HEK293 (cell line): ENCODE measurements at regions not wholly inside any gene's neighbourhood (a gene's known extent, or its start where the extent isn't known, plus 50 kb on each side); places are given as distances from the start of the nearest gene placed in this dataset.
A peak's percentile ranks its signal among the peaks of the same experiment; 100 is the strongest.

ENCODE experiments used
- CTCF ChIA-PET: fragments of 350-600 bp; formaldehyde crosslinking; extraction: SDS; loops from one replicate; lab custom pipeline; 2021; ENCODE audit warnings: antibody characterized with exemption; lab: Yijun Ruan, JAX
- POLR2A ChIA-PET: fragments of 300-600 bp; formaldehyde crosslinking; extraction: SDS; loops from one replicate; lab custom pipeline; 2020; ENCODE audit warnings: antibody characterized with exemption, inconsistent platforms; lab: Yijun Ruan, JAX
- H3K27ac ChIP-seq: fragments of 200-500 bp; sonication (Bioruptor generic); 2 replicates; pipeline ENCODE4 v1.5.1; 2014; ENCODE audit warnings: low read depth, low read length, control low read depth, inconsistent platforms; ENCODE audit errors: extremely low read depth
- H3K36me3 ChIP-seq, 2 experiments: fragments of 200-500 bp in 1 of 2; sonication (Bioruptor generic) in 1 of 2; 1 replicate in 1 of 2; 2 replicates in 1 of 2; pipeline ENCODE4 v1.5.1; 2014 to 2017; ENCODE audit warnings: inconsistent platforms in 2 of 2, low read length in 2 of 2; ENCODE audit not compliant: control insufficient read depth in 2 of 2, insufficient read depth in 1 of 2
- H3K4me1 ChIP-seq: fragments of 200-500 bp; sonication (Bioruptor generic); 2 replicates; pipeline ENCODE4 v1.5.1; 2014; ENCODE audit warnings: mild to moderate bottlenecking, low read length, inconsistent platforms; ENCODE audit not compliant: control insufficient read depth, insufficient read depth
- H3K4me3 ChIP-seq: 2 replicates; pipeline ENCODE4 v1.5.1; 2011; ENCODE audit warnings: low read depth, mild to moderate bottlenecking, control low read depth, low read length, moderate library complexity
- H3K9me3 ChIP-seq: fragments of 200-500 bp; sonication (Bioruptor generic); 2 replicates; pipeline ENCODE4 v1.5.1; 2014; ENCODE audit warnings: low read depth, low read length, inconsistent platforms; ENCODE audit not compliant: control insufficient read depth, insufficient read depth
- AEBP2 ChIP-seq: fragments of 450-650 bp; formaldehyde crosslinking; IDR thresholded peaks from 2 replicates; pipeline ENCODE4 v1.5.1; 2016; ENCODE audit warnings: missing biosample characterization, missing genetic modification characterization, borderline replicate concordance
- MYNN ChIP-seq: fragments of 450-650 bp; formaldehyde crosslinking; IDR thresholded peaks from 2 replicates; pipeline ENCODE4 v1.5.1; 2016; ENCODE audit warnings: missing biosample characterization, missing genetic modification characterization, borderline replicate concordance
- OSR2 ChIP-seq: fragments of 450-650 bp; formaldehyde crosslinking; IDR thresholded peaks from 2 replicates; pipeline ENCODE4 v1.5.1; 2016; ENCODE audit warnings: missing biosample characterization, missing genetic modification characterization
- PRDM4 ChIP-seq: fragments of 450-650 bp; formaldehyde crosslinking; IDR thresholded peaks from 2 replicates; pipeline ENCODE4 v1.5.1; 2017; ENCODE audit warnings: missing biosample characterization, missing genetic modification characterization
- SCRT1 ChIP-seq: fragments of 450-650 bp; formaldehyde crosslinking; IDR thresholded peaks from 2 replicates; pipeline ENCODE4 v1.5.1; 2016; ENCODE audit warnings: missing biosample characterization, missing genetic modification characterization, borderline replicate concordance
- YY2 ChIP-seq: fragments of 450-650 bp; formaldehyde crosslinking; IDR thresholded peaks from 2 replicates; pipeline ENCODE4 v1.5.1; 2016; ENCODE audit warnings: missing biosample characterization, missing genetic modification characterization
- ZBTB20 ChIP-seq: fragments of 450-650 bp; formaldehyde crosslinking; IDR thresholded peaks from 2 replicates; pipeline ENCODE4 v1.5.1; 2016; ENCODE audit warnings: missing biosample characterization, missing genetic modification characterization
- ZNF133 ChIP-seq: fragments of 450-650 bp; formaldehyde crosslinking; IDR thresholded peaks from 2 replicates; pipeline ENCODE4 v1.5.1; 2016; ENCODE audit warnings: missing biosample characterization, missing genetic modification characterization
- ZNF18 ChIP-seq: fragments of 450-650 bp; formaldehyde crosslinking; IDR thresholded peaks from 2 replicates; pipeline ENCODE4 v1.5.1; 2016; ENCODE audit warnings: missing biosample characterization, missing genetic modification characterization
- ZNF239 ChIP-seq: fragments of 450-650 bp; formaldehyde crosslinking; IDR thresholded peaks from 2 replicates; pipeline ENCODE4 v1.5.1; 2016; ENCODE audit warnings: missing biosample characterization, missing genetic modification characterization
- ZNF510 ChIP-seq: fragments of 450-650 bp; formaldehyde crosslinking; IDR thresholded peaks from 2 replicates; pipeline ENCODE4 v1.5.1; 2018; ENCODE audit warnings: mild to moderate bottlenecking, missing genetic modification characterization, missing biosample characterization; ENCODE audit not compliant: insufficient replicate concordance
- ZNF514 ChIP-seq: fragments of 450-650 bp; formaldehyde crosslinking; IDR thresholded peaks from 2 replicates; pipeline ENCODE4 v1.5.1; 2016; ENCODE audit warnings: missing biosample characterization, missing genetic modification characterization
- ZNF623 ChIP-seq: fragments of 450-650 bp; formaldehyde crosslinking; IDR thresholded peaks from 2 replicates; pipeline ENCODE4 v1.5.1; 2016; ENCODE audit warnings: missing biosample characterization, missing genetic modification characterization
- ZNF629 ChIP-seq: fragments of 450-650 bp; formaldehyde crosslinking; IDR thresholded peaks from 2 replicates; pipeline ENCODE4 v1.5.1; 2017; ENCODE audit warnings: missing biosample characterization, missing genetic modification characterization
- ZNF664 ChIP-seq: fragments of 450-650 bp; formaldehyde crosslinking; IDR thresholded peaks from 2 replicates; pipeline ENCODE4 v1.5.1; 2016; ENCODE audit warnings: missing biosample characterization, missing genetic modification characterization
- ZNF76 ChIP-seq: fragments of 450-650 bp; formaldehyde crosslinking; IDR thresholded peaks from 2 replicates; pipeline ENCODE4; 2016; ENCODE audit warnings: low read depth, missing biosample characterization, missing genetic modification characterization, borderline replicate concordance
- ZNF777 ChIP-seq: fragments of 450-650 bp; formaldehyde crosslinking; IDR thresholded peaks from 2 replicates; pipeline ENCODE4 v1.5.1; 2017; ENCODE audit warnings: missing biosample characterization, missing genetic modification characterization, borderline replicate concordance
- ZNF843 ChIP-seq: fragments of 450-650 bp; formaldehyde crosslinking; IDR thresholded peaks from 2 replicates; pipeline ENCODE4 v1.5.1; 2016; ENCODE audit warnings: missing biosample characterization, missing genetic modification characterization
- ZSCAN5A ChIP-seq: fragments of 450-650 bp; formaldehyde crosslinking; IDR thresholded peaks from 2 replicates; pipeline ENCODE4 v1.5.1; 2016; ENCODE audit warnings: missing biosample characterization, missing genetic modification characterization

GRCh38 chr3:107235928-107236315 is 141.3 kb upstream of the CCDC54 start (continued):
- TF ChIP-seq ZSCAN5A (tag by site-specific recombination) (no peak), PRDM4 (no peak), ZNF76 (tag by site-specific recombination) (no peak), AEBP2 (tag by site-specific recombination) (no peak), ZNF843 (no peak), ZNF239 (tag by site-specific recombination) (no peak), ZBTB20 (tag by site-specific recombination) (no peak), ZNF664 (tag by site-specific recombination) (no peak), ZNF514 (tag by site-specific recombination) (no peak), YY2 (tag by site-specific recombination) (no peak), ZNF777 (tag by site-specific recombination) (no peak), MYNN (tag by site-specific recombination) (no peak), ZNF133 (tag by site-specific recombination) (no peak), ZNF510 (tag by site-specific recombination) (no peak)

- CTCF ChIA-PET = interaction anchor here (0.5 to 3.0 kb wide), 28 partner anchors 9 to 1271 kb away, joined by 3 to 17 read pairs (median 5); no protein-coding TSS in a partner anchor
- H3K4me3 ChIP-seq = no peak overlapping the region
- H3K27ac ChIP-seq = no peak overlapping the region
- H3K9me3 ChIP-seq = no peaks in the 10 kb centered on the region
- no peaks in the 10 kb centered on the region; the same call in 1 of the 2 replicates for H3K4me1 ChIP-seq
- TF ChIP-seq OSR2 (peak; percentile 76), ZNF629 (tag by site-specific recombination) (0 out of 2 replicates have a peak, but pooled peaks have one; percentile 12), ZNF18 (tag by site-specific recombination) (peak; percentile 60; the same call in 1 of the 2 replicates), ZNF623 (tag by site-specific recombination) (peak; percentile 41), SCRT1 (tag by site-specific recombination) (no peak)
- TF ChIP-seq, all 188 proteins: peak for 4
- H3K36me3 ChIP-seq = no peaks in the 10 kb centered on the region
- POLR2A ChIA-PET = no interaction called here
Observed at GRCh38 chr3:107236655-107237337, 140.4 kb upstream of the CCDC54 start.
